GM12872 (cell line): ENCODE measurements at regions not wholly inside any gene's neighbourhood (a gene's known extent, or its start where the extent isn't known, plus 50 kb on each side); places are given as distances from the start of the nearest gene placed in this dataset.

Experiments used
- TF ChIP-seq, protein P1 (sequence below): IDR thresholded peaks from 3 replicates; pipeline ENCODE4 v1.5.1; 2011; ENCODE audit warnings: low read depth, mild to moderate bottlenecking, low read length, moderate library complexity; ENCODE audit not compliant: insufficient read depth

DNA sequence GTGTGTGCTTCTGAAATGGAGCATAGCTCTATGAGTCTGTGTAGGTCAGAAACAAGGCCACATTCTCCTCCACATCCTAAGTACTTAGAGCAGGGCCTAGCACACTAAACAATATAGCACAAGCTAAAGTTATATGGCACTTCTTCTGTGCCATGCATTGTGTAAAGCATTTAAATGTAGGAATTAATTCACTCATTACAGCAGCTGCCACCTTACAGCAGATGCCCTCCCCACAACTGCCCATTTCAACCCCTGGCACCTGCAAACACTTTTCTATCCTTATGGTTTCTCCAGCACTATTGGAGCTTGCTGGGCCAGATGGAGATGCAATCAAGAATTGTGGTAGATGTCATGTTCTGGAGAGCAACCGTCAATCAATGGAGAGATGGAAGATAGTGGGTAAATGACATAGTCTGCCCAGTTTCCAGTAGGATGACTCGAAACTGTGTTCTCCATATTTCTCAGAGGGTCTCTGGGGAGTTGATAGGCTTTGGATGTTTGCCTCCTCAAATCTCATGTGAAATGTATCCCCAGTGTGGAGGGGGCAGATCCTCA is 373.7 kb downstream of the DOK5 start:
- TF ChIP-seq, protein P1, sequence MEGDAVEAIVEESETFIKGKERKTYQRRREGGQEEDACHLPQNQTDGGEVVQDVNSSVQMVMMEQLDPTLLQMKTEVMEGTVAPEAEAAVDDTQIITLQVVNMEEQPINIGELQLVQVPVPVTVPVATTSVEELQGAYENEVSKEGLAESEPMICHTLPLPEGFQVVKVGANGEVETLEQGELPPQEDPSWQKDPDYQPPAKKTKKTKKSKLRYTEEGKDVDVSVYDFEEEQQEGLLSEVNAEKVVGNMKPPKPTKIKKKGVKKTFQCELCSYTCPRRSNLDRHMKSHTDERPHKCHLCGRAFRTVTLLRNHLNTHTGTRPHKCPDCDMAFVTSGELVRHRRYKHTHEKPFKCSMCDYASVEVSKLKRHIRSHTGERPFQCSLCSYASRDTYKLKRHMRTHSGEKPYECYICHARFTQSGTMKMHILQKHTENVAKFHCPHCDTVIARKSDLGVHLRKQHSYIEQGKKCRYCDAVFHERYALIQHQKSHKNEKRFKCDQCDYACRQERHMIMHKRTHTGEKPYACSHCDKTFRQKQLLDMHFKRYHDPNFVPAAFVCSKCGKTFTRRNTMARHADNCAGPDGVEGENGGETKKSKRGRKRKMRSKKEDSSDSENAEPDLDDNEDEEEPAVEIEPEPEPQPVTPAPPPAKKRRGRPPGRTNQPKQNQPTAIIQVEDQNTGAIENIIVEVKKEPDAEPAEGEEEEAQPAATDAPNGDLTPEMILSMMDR: no peak

DNA sequence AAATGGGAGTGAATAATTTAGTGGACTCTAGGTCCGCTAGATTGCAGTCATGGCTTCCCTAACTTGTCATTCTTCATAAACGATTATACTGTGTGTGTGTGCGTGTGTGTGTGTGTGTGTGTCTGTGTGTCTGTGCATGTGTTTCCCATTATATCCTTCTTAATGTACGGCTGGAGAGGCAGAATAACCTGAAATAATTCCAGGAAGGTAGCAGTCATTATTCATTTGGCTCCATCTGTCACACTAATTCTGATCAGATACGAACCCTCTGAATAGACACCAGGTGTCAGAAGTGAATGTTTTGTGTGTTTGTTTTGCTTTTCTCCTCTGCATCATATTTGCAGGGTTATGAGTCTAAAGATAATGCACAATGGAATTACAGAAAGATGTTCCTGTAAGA is 372.9 kb downstream of the DOK5 start:
- TF ChIP-seq, protein P1: no peak

GRCh38 chr20:54846948-54847347 is 371.6 kb downstream of the DOK5 start:
- TF ChIP-seq, protein P1: no peak

DNA sequence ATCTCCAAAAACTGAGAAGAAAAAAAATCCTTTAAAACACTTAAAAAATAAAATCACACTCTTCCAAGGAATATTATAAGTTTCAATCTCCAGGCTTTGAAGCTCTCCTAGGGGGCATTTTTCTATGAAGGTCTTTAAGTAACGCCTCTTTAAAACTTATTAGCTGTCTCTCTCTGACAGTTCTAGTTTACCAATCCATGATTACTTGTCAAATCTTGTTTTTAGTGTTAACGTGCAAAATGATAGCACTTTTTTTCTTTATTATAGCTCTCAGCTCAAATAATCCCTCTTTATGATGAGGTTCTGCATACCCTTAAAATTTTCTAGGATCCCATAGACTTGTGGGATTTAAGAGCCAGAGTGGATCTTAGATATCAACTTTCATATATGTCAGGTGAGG is 369.0 kb downstream of the DOK5 start:
- TF ChIP-seq, protein P1: no peak

DNA sequence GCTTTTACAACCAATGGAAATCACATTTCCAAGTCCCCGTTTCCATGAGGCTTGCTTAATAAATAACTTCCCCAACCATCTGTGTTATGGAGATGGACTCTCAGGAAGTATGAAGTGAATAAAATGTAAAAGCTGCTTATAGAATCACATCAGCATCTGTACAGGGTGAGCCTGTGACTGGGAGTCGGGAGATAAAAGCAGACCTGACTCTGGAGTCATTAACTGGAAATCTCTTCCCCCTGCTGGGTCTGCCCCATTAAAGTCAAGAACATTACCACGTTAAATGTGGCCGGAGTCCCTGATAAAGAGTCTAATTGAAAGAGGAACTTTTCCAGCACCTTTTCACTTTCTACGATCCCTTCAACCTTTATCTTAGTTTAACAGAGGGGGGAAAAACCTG is 368.5 kb downstream of the DOK5 start:
- TF ChIP-seq, protein P1: no peak

DNA sequence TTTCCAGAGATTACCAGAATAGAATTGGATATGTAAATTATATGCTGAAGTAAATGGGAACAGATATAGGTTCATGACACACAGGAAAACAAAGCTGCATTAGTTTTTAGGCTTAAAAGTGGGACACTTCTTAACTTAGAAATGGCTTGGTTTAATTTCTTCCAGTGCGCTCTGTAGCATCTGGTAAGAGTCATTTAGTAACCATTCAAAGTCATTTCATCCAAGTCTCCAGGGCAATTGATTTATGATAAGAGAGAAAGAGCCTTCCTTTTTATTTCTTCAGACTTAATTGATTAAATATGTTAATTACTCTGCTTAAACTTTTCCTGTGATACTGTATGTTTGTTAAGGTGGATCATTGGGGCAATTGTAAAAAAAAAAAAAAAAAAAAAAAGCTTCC is 368.0 kb downstream of the DOK5 start:
- TF ChIP-seq, protein P1: no peak

DNA sequence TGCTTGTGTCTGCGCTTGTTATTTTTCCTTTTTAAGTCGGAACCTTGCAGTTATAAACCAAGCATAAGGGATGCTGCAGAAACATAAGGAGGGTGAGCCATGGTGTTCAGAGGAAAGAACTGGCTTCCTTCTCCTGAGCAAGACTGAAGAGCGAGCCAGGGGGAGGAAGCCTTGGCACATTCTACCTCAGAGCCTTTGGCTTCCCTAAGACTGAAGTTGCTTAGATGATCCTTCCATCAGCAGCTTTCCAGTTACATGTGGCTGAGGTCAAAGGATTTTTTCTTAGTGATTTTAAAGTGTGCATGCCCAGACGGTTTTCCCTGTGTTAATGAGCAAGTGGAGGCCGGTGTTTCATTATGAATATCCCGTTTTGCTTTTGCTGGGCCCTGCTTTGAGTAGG is 363.8 kb downstream of the DOK5 start:
- TF ChIP-seq, protein P1: no peak
